Effector memory CD4-positive, alpha-beta T cell (primary cell): ENCODE measurements at regions not wholly inside any gene's neighbourhood (a gene's known extent, or its start where the extent isn't known, plus 50 kb on each side); places are given as distances from the start of the nearest gene placed in this dataset.

ENCODE experiments used
- DNase-seq, 3 donors: peaks; one replicate each; pipeline ENCODE4 v3.0.0-alpha.2; 2020
- H3K27ac ChIP-seq: 2 replicates; pipeline ENCODE4 v1.7.0; 2013; ENCODE audit warnings: mild to moderate bottlenecking, low read length, moderate library complexity; ENCODE audit not compliant: insufficient read depth, poor library complexity, severe bottlenecking
- H3K27me3 ChIP-seq: replicated peaks from 2 replicates; pipeline ENCODE4 v1.7.0; 2013; ENCODE audit warnings: mild to moderate bottlenecking, low read length; ENCODE audit not compliant: insufficient read depth, control insufficient read depth, poor library complexity, severe bottlenecking
- H3K36me3 ChIP-seq: 2 replicates; pipeline ENCODE4 v1.7.0; 2013; ENCODE audit warnings: mild to moderate bottlenecking, low read length, moderate library complexity; ENCODE audit not compliant: control insufficient read depth, insufficient read depth
- H3K4me1 ChIP-seq: 2 replicates; pipeline ENCODE4 v1.7.0; 2013; ENCODE audit warnings: low read length, mild to moderate bottlenecking; ENCODE audit not compliant: control insufficient read depth, insufficient read depth, poor library complexity, severe bottlenecking
- H3K4me3 ChIP-seq: 2 replicates; pipeline ENCODE4 v1.7.0; 2013; ENCODE audit warnings: low read length, low read depth, mild to moderate bottlenecking; ENCODE audit not compliant: insufficient read depth, poor library complexity, severe bottlenecking
- H3K9me3 ChIP-seq: 2 replicates; pipeline ENCODE4 v1.7.0; 2013; ENCODE audit warnings: mild to moderate bottlenecking, low read length, moderate library complexity; ENCODE audit not compliant: control insufficient read depth

DNA sequence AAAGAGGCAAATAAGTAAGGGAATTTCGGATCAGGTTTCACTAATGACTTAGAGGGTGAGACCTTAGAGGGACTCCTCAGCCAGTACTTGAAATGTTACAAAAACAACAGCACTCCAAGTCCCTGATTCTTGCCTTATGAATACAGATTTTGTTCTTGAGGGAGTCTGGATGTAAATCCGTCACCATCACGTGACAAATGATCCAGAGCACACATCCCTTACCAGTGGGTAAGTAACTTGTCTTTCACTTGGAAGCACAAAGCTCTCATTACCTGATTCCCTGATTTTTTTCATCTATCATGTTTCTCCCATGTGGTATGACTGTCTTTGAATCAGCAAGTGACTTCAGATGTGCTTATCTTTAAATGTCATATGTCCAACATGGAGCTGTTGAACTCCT is 595.3 kb upstream of the POU3F2 start:
- no peaks in the 10 kb centered on the region for H3K36me3 ChIP-seq
- no peaks in the 10 kb centered on the region for H3K4me1 ChIP-seq
- DNase-seq, result no peak
- H3K27ac ChIP-seq, result no peak overlapping the region
- H3K9me3 ChIP-seq, result no peaks in the 10 kb centered on the region
- H3K4me3 ChIP-seq, result no peak overlapping the region
- H3K27me3 ChIP-seq, result no peaks in the 10 kb centered on the region

- H3K4me3 ChIP-seq, result no peak overlapping the region
These were observed 592.7 kb upstream of the POU3F2 start for GRCh38 chr6:98241630-98242029.

DNA sequence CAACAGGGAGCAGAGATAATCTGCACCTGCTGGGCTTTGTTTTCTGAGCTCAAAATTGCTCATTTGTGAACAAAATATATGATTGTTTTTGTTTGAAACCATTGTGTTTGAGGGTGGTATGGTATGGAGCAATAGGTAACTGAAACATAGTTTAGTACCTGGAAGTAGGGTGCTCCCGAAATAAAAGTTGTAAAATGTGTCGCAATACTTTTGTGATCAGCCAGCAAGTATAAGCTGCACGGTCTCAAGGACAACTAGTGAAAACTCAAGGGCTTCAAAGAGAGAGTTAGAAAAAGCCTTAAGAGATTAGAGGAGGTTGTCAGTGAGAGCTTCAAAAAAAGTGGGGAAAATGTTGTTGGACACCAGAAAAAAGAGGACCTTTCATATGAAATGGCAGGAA is 579.8 kb upstream of the POU3F2 start:
- DNase-seq, result no peak

More at GRCh38 chr6:98241630-98242029, 592.7 kb upstream of the POU3F2 start:
- H3K36me3 ChIP-seq, result no peaks in the 10 kb centered on the region
- H3K27me3 ChIP-seq, result no peaks in the 10 kb centered on the region
- H3K9me3 ChIP-seq, result no peaks in the 10 kb centered on the region
- no peak overlapping the region for H3K27ac ChIP-seq
- no peak for DNase-seq
- no peaks in the 10 kb centered on the region for H3K4me1 ChIP-seq

DNA sequence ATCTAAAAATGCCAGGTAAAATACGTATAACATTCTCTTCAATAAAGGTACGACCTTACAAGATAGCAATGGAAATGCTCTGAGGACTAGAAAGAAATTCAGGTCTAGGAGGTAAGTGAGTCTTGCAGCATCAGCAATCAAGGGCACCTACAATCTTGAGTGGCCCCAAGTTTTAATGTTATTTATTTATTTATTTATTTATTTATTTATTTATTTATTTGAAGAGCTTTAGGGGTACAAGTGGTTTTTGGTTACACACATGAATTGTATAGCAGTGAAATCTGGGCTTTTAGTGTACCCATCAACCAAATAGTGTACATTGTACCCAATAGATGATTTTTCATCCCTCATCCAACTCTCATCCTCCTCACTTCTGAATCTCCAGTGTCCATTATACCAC is 574.0 kb upstream of the POU3F2 start:
- H3K9me3 ChIP-seq, result no peaks in the 10 kb centered on the region
- DNase-seq, result no peak

More for the DNA sequence above, 579.8 kb upstream of the POU3F2 start:
- Histone ChIP-seq H3K9me3 (no peaks in the 10 kb centered on the region), H3K27me3 (no peaks in the 10 kb centered on the region), H3K4me1 (no peaks in the 10 kb centered on the region), H3K27ac (no peak overlapping the region), H3K36me3 (no peaks in the 10 kb centered on the region), H3K4me3 (no peak overlapping the region)

GRCh38 chr6:98272060-98272459 is 562.3 kb upstream of the POU3F2 start:
- no peaks in the 10 kb centered on the region for H3K9me3 ChIP-seq
- no peak for DNase-seq
- no peaks in the 10 kb centered on the region for H3K27me3 ChIP-seq
- no peaks in the 10 kb centered on the region for H3K36me3 ChIP-seq
- no peaks in the 10 kb centered on the region for H3K4me1 ChIP-seq
- no peak overlapping the region for H3K27ac ChIP-seq
- no peak overlapping the region for H3K4me3 ChIP-seq

More for the DNA sequence above, 574.0 kb upstream of the POU3F2 start:
- no peak overlapping the region for H3K27ac ChIP-seq
- no peak overlapping the region for H3K4me3 ChIP-seq
- H3K36me3 ChIP-seq, result no peaks in the 10 kb centered on the region
- H3K27me3 ChIP-seq, result no peaks in the 10 kb centered on the region
- H3K4me1 ChIP-seq, result no peaks in the 10 kb centered on the region

DNA sequence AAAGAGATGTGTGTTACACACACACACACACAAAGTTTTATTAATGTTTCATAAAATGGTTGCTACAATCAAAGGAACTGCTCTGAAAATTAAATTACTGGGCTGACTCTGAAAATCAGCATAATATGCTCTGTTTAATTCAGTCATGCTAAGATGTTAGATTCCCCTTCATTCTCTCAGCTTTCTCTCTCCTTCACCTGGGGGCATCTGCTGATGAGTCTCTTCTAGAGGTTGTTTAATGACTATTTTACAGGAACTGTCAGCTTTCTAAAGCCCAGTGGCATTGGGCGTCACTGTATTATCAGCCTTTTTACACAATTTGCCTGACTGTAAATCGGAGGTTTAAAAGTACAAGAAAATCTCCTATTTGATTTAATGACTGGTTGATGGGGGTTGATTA is 559.7 kb upstream of the POU3F2 start:
- Histone ChIP-seq H3K4me3 (no peak overlapping the region), H3K27me3 (no peaks in the 10 kb centered on the region), H3K36me3 (no peaks in the 10 kb centered on the region), H3K27ac (no peak overlapping the region), H3K9me3 (no peaks in the 10 kb centered on the region), H3K4me1 (no peaks in the 10 kb centered on the region)
- DNase-seq, result no peak

- H3K36me3 ChIP-seq, result no peaks in the 10 kb centered on the region
- no peak for DNase-seq
- no peaks in the 10 kb centered on the region for H3K9me3 ChIP-seq
- no peaks in the 10 kb centered on the region for H3K4me1 ChIP-seq
- no peak overlapping the region for H3K4me3 ChIP-seq
- H3K27ac ChIP-seq, result no peak overlapping the region
- H3K27me3 ChIP-seq, result no peaks in the 10 kb centered on the region
These were observed 553.9 kb upstream of the POU3F2 start for GRCh38 chr6:98280492-98280891.

DNA sequence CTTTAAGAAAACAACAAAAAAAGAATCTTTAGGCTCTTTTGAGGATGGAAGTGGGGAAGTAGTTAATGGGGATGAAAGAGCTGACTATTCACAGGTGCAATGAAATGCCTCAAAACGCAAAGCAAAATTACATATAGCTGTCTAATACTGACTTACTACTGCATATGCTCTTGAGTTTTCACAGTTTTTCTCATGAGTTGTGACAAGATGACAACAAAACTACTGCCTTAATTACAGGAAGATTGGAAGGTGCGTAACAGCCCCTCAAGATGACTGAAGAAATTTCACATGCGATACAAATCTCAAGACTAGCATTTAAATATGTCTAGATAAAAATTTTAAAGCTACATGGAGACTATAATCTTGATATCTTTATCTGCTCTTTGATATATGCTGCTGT is 547.8 kb upstream of the POU3F2 start:
- Histone ChIP-seq H3K36me3 (no peaks in the 10 kb centered on the region), H3K9me3 (no peaks in the 10 kb centered on the region), H3K27me3 (no peaks in the 10 kb centered on the region), H3K4me3 (no peak overlapping the region), H3K4me1 (no peaks in the 10 kb centered on the region), H3K27ac (no peak overlapping the region)
- DNase-seq, result no peak

DNA sequence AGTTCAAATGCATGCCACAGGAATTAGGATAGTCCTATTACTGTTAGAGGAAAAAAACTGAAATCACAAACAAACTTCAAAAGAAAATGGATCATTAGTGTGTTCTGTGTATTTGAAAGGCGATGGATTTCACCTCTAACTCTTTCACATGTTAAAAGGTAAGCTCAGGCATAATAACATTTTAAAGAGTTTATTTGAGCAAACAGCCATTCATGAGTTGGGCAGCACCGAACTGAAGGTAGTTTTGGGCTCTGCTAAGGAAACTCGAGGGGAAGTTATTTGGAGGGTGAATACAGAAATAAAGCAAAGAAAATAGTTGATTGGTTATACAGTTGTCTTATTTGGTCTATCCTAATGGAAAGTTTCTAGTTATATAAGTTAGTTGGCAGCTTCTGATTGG is 546.5 kb upstream of the POU3F2 start:
- no peaks in the 10 kb centered on the region for H3K36me3 ChIP-seq

GRCh38 chr6:98292810-98293209 is 541.6 kb upstream of the POU3F2 start:
- no peak overlapping the region for H3K27ac ChIP-seq
- no peak for DNase-seq
- H3K9me3 ChIP-seq, result no peaks in the 10 kb centered on the region
- H3K4me1 ChIP-seq, result no peaks in the 10 kb centered on the region
- no peak overlapping the region for H3K4me3 ChIP-seq
- H3K36me3 ChIP-seq, result no peaks in the 10 kb centered on the region
- H3K27me3 ChIP-seq, result no peaks in the 10 kb centered on the region

More for the DNA sequence above, 546.5 kb upstream of the POU3F2 start:
- H3K27me3 ChIP-seq, result no peaks in the 10 kb centered on the region
- no peak overlapping the region for H3K4me3 ChIP-seq
- no peaks in the 10 kb centered on the region for H3K4me1 ChIP-seq
- no peak overlapping the region for H3K27ac ChIP-seq
- no peak for DNase-seq
- no peaks in the 10 kb centered on the region for H3K9me3 ChIP-seq
